Keratinocyte (primary cell): ENCODE measurements at regions not wholly inside any gene's neighbourhood (a gene's known extent, or its start where the extent isn't known, plus 50 kb on each side); places are given as distances from the start of the nearest gene placed in this dataset.
A peak's percentile ranks its signal among the peaks of the same experiment; 100 is the strongest.

ENCODE experiments used
- DNase-seq: peaks from one replicate; pipeline ENCODE4 v3.0.0-alpha.2; 2011; ENCODE audit warnings: low read depth, missing footprints, low spot score
- FAIRE-seq: peaks from 2 replicates; lab custom pipeline; 2011; peaks lifted over from hg19 to GRCh38; lab: Jason Lieb, UNC
- H2AFZ ChIP-seq: 2 replicates; pipeline ENCODE4 v1.6.0; 2012; ENCODE audit warnings: low read length, control low read depth, inconsistent platforms; ENCODE audit not compliant: control insufficient read depth
- H3K27ac ChIP-seq: 2 replicates; pipeline ENCODE4 v1.5.1; 2011; ENCODE audit warnings: low read length; ENCODE audit not compliant: control insufficient read depth, insufficient read depth
- H3K27me3 ChIP-seq: 3 replicates; pipeline ENCODE4 v1.6.0; 2011; ENCODE audit warnings: low read length; ENCODE audit not compliant: control insufficient read depth, insufficient read depth; ENCODE audit errors: extremely low read depth
- H3K36me3 ChIP-seq, 2 experiments: 2 replicates in 1 of 2; 3 replicates in 1 of 2; pipeline ENCODE4 v1.5.1; 2011; ENCODE audit warnings: low read length in 2 of 2, mild to moderate bottlenecking in 1 of 2; ENCODE audit not compliant: control insufficient read depth in 2 of 2, insufficient read depth in 2 of 2; ENCODE audit errors: extremely low read depth in 1 of 2
- H3K4me1 ChIP-seq: 3 replicates; pipeline ENCODE4 v1.5.1; 2011; ENCODE audit warnings: low read length; ENCODE audit not compliant: control insufficient read depth, insufficient read depth; ENCODE audit errors: extremely low read depth
- H3K4me2 ChIP-seq: 3 replicates; pipeline ENCODE4 v1.6.0; 2011; ENCODE audit warnings: low read depth, low read length; ENCODE audit not compliant: control insufficient read depth, insufficient read depth; ENCODE audit errors: extremely low read depth
- H3K4me3 ChIP-seq, 3 experiments: fragments of 200-600 bp in 1 of 3; sonication (generic) in 1 of 3; 2 replicates in 2 of 3; 3 replicates in 1 of 3; pipeline ENCODE4 v1.5.1; 2011 to 2016; ENCODE audit warnings: low read length in 3 of 3, mild to moderate bottlenecking in 3 of 3, control low read depth in 2 of 3, inconsistent platforms in 1 of 3, low read depth in 1 of 3, mixed read lengths in 1 of 3, mixed run types in 1 of 3, moderate library complexity in 1 of 3; ENCODE audit not compliant: control insufficient read depth in 2 of 3, insufficient read depth in 2 of 3; ENCODE audit errors: extremely low read depth in 1 of 3
- H3K79me2 ChIP-seq: 2 replicates; pipeline ENCODE4 v1.6.0; 2012; ENCODE audit warnings: low read length; ENCODE audit not compliant: control insufficient read depth, insufficient read depth
- H3K9ac ChIP-seq: 3 replicates; pipeline ENCODE4 v1.6.0; 2011; ENCODE audit warnings: low read length; ENCODE audit not compliant: control insufficient read depth, insufficient read depth; ENCODE audit errors: extremely low read depth
- H3K9me1 ChIP-seq: 3 replicates; pipeline ENCODE4 v1.6.0; 2011; ENCODE audit warnings: low read length; ENCODE audit not compliant: control insufficient read depth, insufficient read depth; ENCODE audit errors: extremely low read depth
- H3K9me3 ChIP-seq: 2 replicates; pipeline ENCODE4 v1.5.1; 2012; ENCODE audit warnings: low read depth, low read length; ENCODE audit not compliant: control insufficient read depth
- H4K20me1 ChIP-seq: 3 replicates; pipeline ENCODE4 v1.6.0; 2011; ENCODE audit warnings: low read length; ENCODE audit not compliant: control insufficient read depth, insufficient read depth; ENCODE audit errors: extremely low read depth
- EZH2 ChIP-seq: IDR thresholded peaks from one replicate; pipeline ENCODE4 v1.6.1; 2012; ENCODE audit warnings: inconsistent platforms, mild to moderate bottlenecking, low read length, moderate library complexity
- dilution Hi-C: fragments of 300-500 bp; cut with MboI; formaldehyde crosslinking; loops from one replicate; pipeline ENCODE4 v1.7.0; 2020; ENCODE audit warnings: low sequenced_read_pairs; ENCODE audit not compliant: extremely low pct_ligation_motif_present
- TF ChIP-seq, protein P1 (sequence below), 3 experiments: IDR thresholded peaks in 1 of 3; conservative IDR thresholded peaks in 1 of 3; optimal IDR thresholded peaks in 1 of 3; 2 replicates in 2 of 3; 3 replicates in 1 of 3; pipeline versions ENCODE3 to v1.5.1; 2011; ENCODE audit warnings: low read length in 3 of 3, mild to moderate bottlenecking in 3 of 3, moderate library complexity in 2 of 3, control low read depth in 1 of 3, inconsistent platforms in 1 of 3; ENCODE audit not compliant: insufficient read depth in 2 of 3; ENCODE audit errors: extremely low read depth in 1 of 3

GRCh38 chr14:85867450-85867849 lies 337.5 kb downstream of the FLRT2 start:
- Histone ChIP-seq H3K4me1 (no peaks in the 10 kb centered on the region), H3K27ac (no peak overlapping the region), H3K9me3 (no peaks in the 10 kb centered on the region), H3K79me2 (no peaks in the 10 kb centered on the region), H2AFZ (no peak overlapping the region), H3K36me3 (no peaks in the 10 kb centered on the region), H3K9me1 (no peaks in the 10 kb centered on the region), H4K20me1 (no peaks in the 10 kb centered on the region), H3K4me3 (no peak overlapping the region), H3K27me3 (no peaks in the 10 kb centered on the region), H3K9ac (no peak overlapping the region), H3K4me2 (no peak overlapping the region)
- no peak for TF ChIP-seq EZH2
- TF ChIP-seq, protein P1, sequence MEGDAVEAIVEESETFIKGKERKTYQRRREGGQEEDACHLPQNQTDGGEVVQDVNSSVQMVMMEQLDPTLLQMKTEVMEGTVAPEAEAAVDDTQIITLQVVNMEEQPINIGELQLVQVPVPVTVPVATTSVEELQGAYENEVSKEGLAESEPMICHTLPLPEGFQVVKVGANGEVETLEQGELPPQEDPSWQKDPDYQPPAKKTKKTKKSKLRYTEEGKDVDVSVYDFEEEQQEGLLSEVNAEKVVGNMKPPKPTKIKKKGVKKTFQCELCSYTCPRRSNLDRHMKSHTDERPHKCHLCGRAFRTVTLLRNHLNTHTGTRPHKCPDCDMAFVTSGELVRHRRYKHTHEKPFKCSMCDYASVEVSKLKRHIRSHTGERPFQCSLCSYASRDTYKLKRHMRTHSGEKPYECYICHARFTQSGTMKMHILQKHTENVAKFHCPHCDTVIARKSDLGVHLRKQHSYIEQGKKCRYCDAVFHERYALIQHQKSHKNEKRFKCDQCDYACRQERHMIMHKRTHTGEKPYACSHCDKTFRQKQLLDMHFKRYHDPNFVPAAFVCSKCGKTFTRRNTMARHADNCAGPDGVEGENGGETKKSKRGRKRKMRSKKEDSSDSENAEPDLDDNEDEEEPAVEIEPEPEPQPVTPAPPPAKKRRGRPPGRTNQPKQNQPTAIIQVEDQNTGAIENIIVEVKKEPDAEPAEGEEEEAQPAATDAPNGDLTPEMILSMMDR (optimal IDR thresholded peaks at IDR 0.05 in 1 of 3, IDR thresholded peaks at IDR 0.05 in 1 of 3, conservative IDR thresholded peaks at IDR 0.05 in 1 of 3; ENCODE audit: extremely low read depth in 1 of 3, insufficient read depth in 2 of 3, low read length in 3 of 3), result peak in 1 of 3 experiments; percentile 13
- DNase-seq (no peak), FAIRE-seq (no peak)
- dilution Hi-C loops, result no loop called here

DNA sequence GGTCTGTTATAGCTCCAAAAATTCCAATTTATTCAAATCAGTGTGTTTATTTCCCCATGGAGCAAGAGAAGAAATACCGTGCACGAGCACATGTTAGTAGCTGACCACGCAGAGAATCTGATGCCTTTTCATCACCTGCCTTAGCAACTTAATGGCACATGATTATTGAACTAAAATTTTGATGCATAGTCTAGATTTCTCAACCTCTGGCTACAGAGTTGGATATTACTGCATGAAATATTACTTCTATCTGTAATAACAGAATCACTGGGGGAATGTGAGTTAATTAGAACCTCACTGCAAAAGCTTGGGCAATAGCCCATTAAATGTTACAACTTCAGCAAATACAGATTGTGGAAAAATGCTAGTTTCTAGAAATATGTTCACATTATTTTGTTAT lies 335.8 kb downstream of the FLRT2 start:
- Histone ChIP-seq H3K4me3 (no peak overlapping the region), H3K4me1 (no peaks in the 10 kb centered on the region), H3K79me2 (no peaks in the 10 kb centered on the region), H3K9ac (no peak overlapping the region), H3K36me3 (no peaks in the 10 kb centered on the region), H3K27me3 (no peaks in the 10 kb centered on the region), H3K9me1 (no peaks in the 10 kb centered on the region), H2AFZ (no peak overlapping the region), H3K9me3 (no peaks in the 10 kb centered on the region), H3K27ac (no peak overlapping the region), H4K20me1 (no peaks in the 10 kb centered on the region), H3K4me2 (no peak overlapping the region)
- no peak for TF ChIP-seq EZH2
- TF ChIP-seq, protein P1 (optimal IDR thresholded peaks at IDR 0.05 in 1 of 3, IDR thresholded peaks at IDR 0.05 in 1 of 3, conservative IDR thresholded peaks at IDR 0.05 in 1 of 3; ENCODE audit: extremely low read depth in 1 of 3, insufficient read depth in 2 of 3, low read length in 3 of 3), result no peak
- dilution Hi-C loops, result no loop called here
- no peak for FAIRE-seq
- DNase-seq, result no peak
